ENCODE measurements at regions not wholly inside any gene's neighbourhood (a gene's known extent, or its start where the extent isn't known, plus 50 kb on each side); places are given as distances from the start of the nearest gene placed in this dataset.

DNA sequence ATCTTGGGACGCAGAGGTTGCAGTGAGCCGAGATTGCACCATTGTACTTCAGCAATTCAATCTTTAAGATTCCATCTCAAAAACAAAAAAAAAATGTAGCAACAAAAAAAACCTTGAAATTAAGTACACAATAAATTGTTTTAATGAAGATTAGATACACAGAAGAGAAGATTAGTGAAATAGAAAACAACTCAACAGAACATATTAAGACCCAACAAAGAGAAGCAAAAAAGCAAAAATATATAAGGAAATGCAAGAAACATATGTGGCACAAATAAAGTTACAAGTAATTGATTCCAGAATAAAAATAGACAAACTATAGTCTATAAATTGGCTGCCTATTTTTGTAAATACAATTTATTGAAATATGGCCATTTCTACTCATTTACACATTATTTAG is 445.2 kb downstream of the EPM2A start:
- H3K4me3 ChIP-seq, result no peak overlapping the region
- no peaks in the 10 kb centered on the region for H3K4me1 ChIP-seq
- no peak for DNase-seq
- no peaks in the 10 kb centered on the region for H3K27me3 ChIP-seq
- no peaks in the 10 kb centered on the region for H3K9me3 ChIP-seq
- TF ChIP-seq, protein P1, sequence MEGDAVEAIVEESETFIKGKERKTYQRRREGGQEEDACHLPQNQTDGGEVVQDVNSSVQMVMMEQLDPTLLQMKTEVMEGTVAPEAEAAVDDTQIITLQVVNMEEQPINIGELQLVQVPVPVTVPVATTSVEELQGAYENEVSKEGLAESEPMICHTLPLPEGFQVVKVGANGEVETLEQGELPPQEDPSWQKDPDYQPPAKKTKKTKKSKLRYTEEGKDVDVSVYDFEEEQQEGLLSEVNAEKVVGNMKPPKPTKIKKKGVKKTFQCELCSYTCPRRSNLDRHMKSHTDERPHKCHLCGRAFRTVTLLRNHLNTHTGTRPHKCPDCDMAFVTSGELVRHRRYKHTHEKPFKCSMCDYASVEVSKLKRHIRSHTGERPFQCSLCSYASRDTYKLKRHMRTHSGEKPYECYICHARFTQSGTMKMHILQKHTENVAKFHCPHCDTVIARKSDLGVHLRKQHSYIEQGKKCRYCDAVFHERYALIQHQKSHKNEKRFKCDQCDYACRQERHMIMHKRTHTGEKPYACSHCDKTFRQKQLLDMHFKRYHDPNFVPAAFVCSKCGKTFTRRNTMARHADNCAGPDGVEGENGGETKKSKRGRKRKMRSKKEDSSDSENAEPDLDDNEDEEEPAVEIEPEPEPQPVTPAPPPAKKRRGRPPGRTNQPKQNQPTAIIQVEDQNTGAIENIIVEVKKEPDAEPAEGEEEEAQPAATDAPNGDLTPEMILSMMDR (IDR thresholded peaks at IDR 0.05), result no peak
- TF ChIP-seq POLR2AphosphoS5 (IDR thresholded peaks at IDR 0.05) (no peak), POLR2A (IDR thresholded peaks at IDR 0.05) (no peak), EP300 (IDR thresholded peaks at IDR 0.05) (no peak)
- H3K27ac ChIP-seq, result no peak overlapping the region
- WGBS, 2 donors, result 96 to 98% methylated on average over 2 of the region's 2 CpGs
- no peak for ATAC-seq (ENCODE audit: low FRiP score in 2 of 2)
- H3K36me3 ChIP-seq, result no peaks in the 10 kb centered on the region

DNA sequence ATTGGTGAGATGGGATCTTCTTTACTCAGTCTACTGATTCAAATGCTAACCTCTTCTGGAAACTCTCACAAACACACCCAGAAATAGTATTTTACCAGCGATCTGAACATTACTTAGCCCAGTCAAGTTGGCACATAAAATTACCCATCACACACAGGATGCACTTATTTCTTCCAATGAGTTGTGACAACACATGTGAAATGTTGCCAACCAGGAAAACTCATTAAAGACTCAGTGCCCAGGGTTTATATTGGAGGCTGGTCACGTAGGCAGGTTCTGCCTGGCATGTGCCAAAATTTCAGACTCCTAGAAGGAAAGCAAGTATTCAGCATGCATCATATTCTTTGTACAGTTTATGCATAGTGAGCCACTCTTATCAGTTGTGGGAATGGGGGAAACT is 443.3 kb downstream of the EPM2A start:
- no peak overlapping the region for H3K27ac ChIP-seq
- DNase-seq (no peak), ATAC-seq (ENCODE audit: low FRiP score in 2 of 2) (no peak)
- no peaks in the 10 kb centered on the region for H3K4me1 ChIP-seq
- H3K4me3 ChIP-seq, result no peak overlapping the region
- no peaks in the 10 kb centered on the region for H3K27me3 ChIP-seq
- no peaks in the 10 kb centered on the region for H3K36me3 ChIP-seq
- 79 to 92% methylated on average over 2 of the region's 2 CpGs for WGBS, 2 donors
- H3K9me3 ChIP-seq, result no peaks in the 10 kb centered on the region
- TF ChIP-seq EP300 (IDR thresholded peaks at IDR 0.05) (no peak), POLR2AphosphoS5 (IDR thresholded peaks at IDR 0.05) (no peak), POLR2A (IDR thresholded peaks at IDR 0.05) (no peak)
- TF ChIP-seq, protein P1 (IDR thresholded peaks at IDR 0.05), result no peak

DNA sequence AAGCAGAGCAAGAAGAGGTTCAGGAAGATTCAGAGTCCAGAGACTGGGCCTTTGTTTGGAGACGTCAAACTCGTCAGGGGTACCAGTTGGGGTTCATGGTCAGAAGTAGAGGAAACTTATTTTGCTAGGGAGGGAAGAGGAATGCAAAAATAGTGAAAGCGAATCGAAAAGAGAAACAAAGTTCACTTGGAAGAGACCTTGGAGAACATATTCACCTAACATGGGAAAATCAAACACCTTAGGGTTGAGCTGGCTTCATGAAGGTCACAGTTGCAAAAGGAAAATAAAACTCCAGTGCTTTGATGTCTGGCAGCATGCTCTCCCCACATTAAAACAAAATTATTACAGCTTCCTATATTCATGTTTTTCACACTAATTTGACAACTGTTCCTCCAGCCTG is 440.4 kb downstream of the EPM2A start:
- H3K4me3 ChIP-seq, result no peak overlapping the region
- H3K9me3 ChIP-seq, result no peaks in the 10 kb centered on the region
- H3K4me1 ChIP-seq, result no peaks in the 10 kb centered on the region
- DNase-seq (no peak), ATAC-seq (ENCODE audit: low FRiP score in 2 of 2) (no peak)
- H3K27ac ChIP-seq, result no peak overlapping the region
- no peak for TF ChIP-seq EP300 (IDR thresholded peaks at IDR 0.05)
- TF ChIP-seq, protein P1 (IDR thresholded peaks at IDR 0.05), result no peak
- TF ChIP-seq POLR2AphosphoS5 (IDR thresholded peaks at IDR 0.05), result no peak
- TF ChIP-seq POLR2A (IDR thresholded peaks at IDR 0.05), result no peak
- no peaks in the 10 kb centered on the region for H3K36me3 ChIP-seq
- H3K27me3 ChIP-seq, result no peaks in the 10 kb centered on the region
- 83 to 87% methylated on average over 4 of the region's 4 CpGs for WGBS, 2 donors

DNA sequence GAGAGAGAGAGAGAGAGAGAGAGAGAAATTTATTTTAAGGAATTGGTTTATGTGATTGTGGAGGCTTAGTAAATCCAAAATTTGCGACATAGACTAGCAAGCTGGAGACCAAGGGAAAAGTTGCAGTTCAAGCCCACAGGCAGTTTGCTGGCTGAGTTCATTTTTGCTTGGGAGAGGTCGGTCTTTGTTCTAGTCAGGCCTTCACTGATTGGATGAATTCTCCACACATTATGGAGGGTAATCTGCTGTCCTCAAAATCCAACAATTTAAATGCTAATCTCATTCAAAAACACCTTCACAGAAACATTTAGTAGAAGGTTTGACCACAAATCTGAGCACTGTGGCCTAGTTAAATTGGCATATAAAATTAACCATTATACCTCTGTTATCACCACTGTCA is 439.6 kb downstream of the EPM2A start:
- H3K27me3 ChIP-seq, result no peaks in the 10 kb centered on the region
- H3K4me1 ChIP-seq, result no peaks in the 10 kb centered on the region
- TF ChIP-seq POLR2A (IDR thresholded peaks at IDR 0.05) (no peak), EP300 (IDR thresholded peaks at IDR 0.05) (no peak), POLR2AphosphoS5 (IDR thresholded peaks at IDR 0.05) (no peak)
- TF ChIP-seq, protein P1 (IDR thresholded peaks at IDR 0.05), result no peak
- WGBS, 2 donors, result 93 to 94% methylated on average over 2 of the region's 2 CpGs
- no peak overlapping the region for H3K27ac ChIP-seq
- no peaks in the 10 kb centered on the region for H3K9me3 ChIP-seq
- ATAC-seq (ENCODE audit: low FRiP score in 2 of 2), result no peak
- H3K4me3 ChIP-seq, result no peak overlapping the region
- DNase-seq, result no peak
- no peaks in the 10 kb centered on the region for H3K36me3 ChIP-seq

DNA sequence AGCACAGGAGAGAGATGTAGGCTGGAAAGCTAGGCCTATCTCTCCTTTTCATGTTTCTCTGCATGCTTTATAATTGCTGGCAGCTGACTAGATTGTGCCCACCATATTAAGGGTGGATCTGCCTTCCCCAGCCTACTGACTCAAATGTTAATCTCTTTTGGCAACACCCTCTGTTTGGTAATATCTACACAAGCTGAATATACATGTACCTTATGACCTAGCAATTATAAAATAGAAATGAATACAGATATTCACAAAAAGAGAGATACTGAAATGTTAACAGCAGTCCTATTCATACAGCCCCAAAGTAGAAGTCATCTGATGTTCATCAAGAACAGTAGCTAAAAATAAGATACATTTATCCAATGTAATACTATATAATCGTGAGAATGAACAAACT is 429.6 kb downstream of the EPM2A start:
- TF ChIP-seq EP300 (IDR thresholded peaks at IDR 0.05), result no peak
- TF ChIP-seq POLR2A (IDR thresholded peaks at IDR 0.05), result no peak
- TF ChIP-seq, protein P1 (IDR thresholded peaks at IDR 0.05), result no peak
- TF ChIP-seq POLR2AphosphoS5 (IDR thresholded peaks at IDR 0.05), result no peak
- no peak overlapping the region for H3K4me3 ChIP-seq
- WGBS, 2 donors, result 93 to 95% methylated on average over 1 of the region's 1 CpG
- DNase-seq, result no peak
- H3K9me3 ChIP-seq, result no peaks in the 10 kb centered on the region
- no peak for ATAC-seq (ENCODE audit: low FRiP score in 2 of 2)
- H3K27ac ChIP-seq, result no peak overlapping the region
- H3K27me3 ChIP-seq, result no peaks in the 10 kb centered on the region
- H3K4me1 ChIP-seq, result no peaks in the 10 kb centered on the region
- H3K36me3 ChIP-seq, result no peaks in the 10 kb centered on the region

All from upper lobe of left lung (tissue), 6 donors.